ENCODE measurements at regions not wholly inside any gene's neighbourhood (a gene's known extent, or its start where the extent isn't known, plus 50 kb on each side); places are given as distances from the start of the nearest gene placed in this dataset. TPM values are rescaled to one million over a fixed set of nuclear protein-coding genes. Genes with fewer than 3 reads are reported as not detected.

DNA sequence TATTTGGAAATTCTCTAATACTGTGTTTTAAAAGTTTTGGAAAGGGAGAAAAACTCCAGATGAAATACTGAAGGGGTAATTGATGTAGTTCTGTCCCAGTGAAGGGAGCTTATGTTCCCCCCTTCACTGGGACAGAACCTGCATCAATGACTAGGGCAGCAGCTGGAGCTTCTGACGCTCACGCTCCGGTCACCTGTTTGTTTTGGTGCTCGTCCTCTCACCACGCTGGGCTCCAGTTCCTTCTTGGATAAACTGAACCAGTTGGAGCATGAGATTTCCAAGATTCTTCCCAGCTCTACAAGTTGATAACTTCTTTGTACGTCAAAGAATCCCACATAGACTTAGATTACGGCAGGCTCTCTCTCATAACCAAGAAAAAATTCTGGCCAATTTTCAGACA is 51.4 kb upstream of the HNRNPU start:
- no peaks in the 10 kb centered on the region for H3K9me3 ChIP-seq (ENCODE audit: low read depth)
- no peak overlapping the region for H3K4me3 Mint-ChIP-seq
- no peak overlapping the region for H3K27ac ChIP-seq
- no peak overlapping the region for H3K9ac ChIP-seq
- H4K20me1 ChIP-seq (ENCODE audit: low read depth): no peaks in the 10 kb centered on the region
- no peaks in the 10 kb centered on the region for H3K79me2 ChIP-seq (ENCODE audit: low read depth)
- H3K36me3 ChIP-seq: no peaks in the 10 kb centered on the region
- H3K27me3 ChIP-seq: peaks cover 36% of the 10 kb centered on the region
- no peak for DNase-seq (ENCODE audit: low spot score)
- TF ChIP-seq, protein P1, sequence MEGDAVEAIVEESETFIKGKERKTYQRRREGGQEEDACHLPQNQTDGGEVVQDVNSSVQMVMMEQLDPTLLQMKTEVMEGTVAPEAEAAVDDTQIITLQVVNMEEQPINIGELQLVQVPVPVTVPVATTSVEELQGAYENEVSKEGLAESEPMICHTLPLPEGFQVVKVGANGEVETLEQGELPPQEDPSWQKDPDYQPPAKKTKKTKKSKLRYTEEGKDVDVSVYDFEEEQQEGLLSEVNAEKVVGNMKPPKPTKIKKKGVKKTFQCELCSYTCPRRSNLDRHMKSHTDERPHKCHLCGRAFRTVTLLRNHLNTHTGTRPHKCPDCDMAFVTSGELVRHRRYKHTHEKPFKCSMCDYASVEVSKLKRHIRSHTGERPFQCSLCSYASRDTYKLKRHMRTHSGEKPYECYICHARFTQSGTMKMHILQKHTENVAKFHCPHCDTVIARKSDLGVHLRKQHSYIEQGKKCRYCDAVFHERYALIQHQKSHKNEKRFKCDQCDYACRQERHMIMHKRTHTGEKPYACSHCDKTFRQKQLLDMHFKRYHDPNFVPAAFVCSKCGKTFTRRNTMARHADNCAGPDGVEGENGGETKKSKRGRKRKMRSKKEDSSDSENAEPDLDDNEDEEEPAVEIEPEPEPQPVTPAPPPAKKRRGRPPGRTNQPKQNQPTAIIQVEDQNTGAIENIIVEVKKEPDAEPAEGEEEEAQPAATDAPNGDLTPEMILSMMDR (IDR thresholded peaks at IDR 0.05): no peak
- TF ChIP-seq EZH2phosphoT487 (IDR thresholded peaks at IDR 0.05): no peak
- TF ChIP-seq EZH2 (IDR thresholded peaks at IDR 0.05): no peak
- no peaks in the 10 kb centered on the region for H3K36me3 Mint-ChIP-seq
- H3K27ac Mint-ChIP-seq: no peak overlapping the region
- H3K9me3 Mint-ChIP-seq: no peaks in the 10 kb centered on the region
- no peak overlapping the region for H3K4me3 ChIP-seq
- peaks cover 4% of the 10 kb centered on the region for H3K27me3 Mint-ChIP-seq (ENCODE audit: insufficient read depth, low read depth)
- H3K4me1 ChIP-seq: no peaks in the 10 kb centered on the region
- no peak overlapping the region for H2AFZ ChIP-seq (replicated peaks)
- no peak overlapping the region for H3K4me2 ChIP-seq
- H3F3A ChIP-seq (ENCODE audit: low read depth): peaks cover 7% of the 10 kb centered on the region
- peaks cover 10% of the 10 kb centered on the region for H3K4me1 Mint-ChIP-seq

DNA sequence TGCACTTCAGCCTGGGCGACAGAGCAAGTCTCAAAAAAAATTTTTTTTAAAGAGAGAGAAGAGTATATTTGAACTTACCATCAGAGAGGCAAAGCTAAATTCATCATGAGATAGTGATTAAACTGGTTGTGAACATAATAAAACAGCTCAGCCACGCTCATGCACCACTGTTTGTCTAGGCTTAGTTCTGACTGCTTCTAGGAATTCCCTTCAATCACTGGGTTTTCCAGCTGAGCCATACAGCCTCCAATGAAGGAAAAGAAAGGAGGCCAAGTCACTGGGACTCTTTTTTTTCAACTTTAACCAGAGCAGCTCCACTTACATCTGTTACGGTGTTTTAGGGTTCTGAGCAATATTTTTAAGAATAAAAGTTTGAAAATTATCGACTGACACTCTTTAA is 50.4 kb upstream of the HNRNPU start:
- Histone ChIP-seq H3K79me2 (ENCODE audit: low read depth) (no peaks in the 10 kb centered on the region), H3K4me3 (no peak overlapping the region), H3K27me3 (peaks cover 28% of the 10 kb centered on the region), H2AFZ (replicated peaks) (no peak overlapping the region), H3K36me3 (no peaks in the 10 kb centered on the region), H3K4me2 (no peak overlapping the region), H3K9ac (no peak overlapping the region), H3K4me1 (no peaks in the 10 kb centered on the region), H3K27ac (no peak overlapping the region), H4K20me1 (ENCODE audit: low read depth) (no peaks in the 10 kb centered on the region), H3F3A (ENCODE audit: low read depth) (peaks cover 7% of the 10 kb centered on the region), H3K9me3 (ENCODE audit: low read depth) (no peaks in the 10 kb centered on the region)
- H3K4me3 Mint-ChIP-seq: no peak overlapping the region
- TF ChIP-seq, protein P1 (IDR thresholded peaks at IDR 0.05): no peak
- TF ChIP-seq EZH2phosphoT487 (IDR thresholded peaks at IDR 0.05) (no peak), EZH2 (IDR thresholded peaks at IDR 0.05) (no peak)
- no peak overlapping the region for H3K27ac Mint-ChIP-seq
- no peak for DNase-seq (ENCODE audit: low spot score)
- H3K27me3 Mint-ChIP-seq (ENCODE audit: insufficient read depth, low read depth): peaks cover 5% of the 10 kb centered on the region
- H3K9me3 Mint-ChIP-seq: no peaks in the 10 kb centered on the region
- H3K4me1 Mint-ChIP-seq: peaks cover 10% of the 10 kb centered on the region
- H3K36me3 Mint-ChIP-seq: no peaks in the 10 kb centered on the region

Small RNA genes in the stretch of these regions (small RNA-seq; reads per million reads assigned to genes)
- gene RNU6-1089P: not detected
- gene RNU6-947P: not detected
- gene RNU6-999P: not detected
